ENCODE measurements at regions not wholly inside any gene's neighbourhood (a gene's known extent, or its start where the extent isn't known, plus 50 kb on each side); places are given as distances from the start of the nearest gene placed in this dataset.

- no peak for ATAC-seq (replicated peaks in 1 of 2)
- Mint-ChIP-seq H3K9me3 (peaks cover 2% of the 10 kb centered on the region in 2 donors), H3K4me1 (ENCODE audit: low read depth) (no peaks in the 10 kb centered on the region), H3K27me3 (ENCODE audit: low read depth) (no peaks in the 10 kb centered on the region), H3K4me3 (no peak overlapping the region), H3K36me3 (ENCODE audit: insufficient read depth in 2 of 2) (no peaks in the 10 kb centered on the region), H3K27ac (no peak overlapping the region)
- DNase-seq: no peak
Observed at GRCh38 chr7:49371771-49372170, 401.7 kb upstream of the VWC2 start.

DNA sequence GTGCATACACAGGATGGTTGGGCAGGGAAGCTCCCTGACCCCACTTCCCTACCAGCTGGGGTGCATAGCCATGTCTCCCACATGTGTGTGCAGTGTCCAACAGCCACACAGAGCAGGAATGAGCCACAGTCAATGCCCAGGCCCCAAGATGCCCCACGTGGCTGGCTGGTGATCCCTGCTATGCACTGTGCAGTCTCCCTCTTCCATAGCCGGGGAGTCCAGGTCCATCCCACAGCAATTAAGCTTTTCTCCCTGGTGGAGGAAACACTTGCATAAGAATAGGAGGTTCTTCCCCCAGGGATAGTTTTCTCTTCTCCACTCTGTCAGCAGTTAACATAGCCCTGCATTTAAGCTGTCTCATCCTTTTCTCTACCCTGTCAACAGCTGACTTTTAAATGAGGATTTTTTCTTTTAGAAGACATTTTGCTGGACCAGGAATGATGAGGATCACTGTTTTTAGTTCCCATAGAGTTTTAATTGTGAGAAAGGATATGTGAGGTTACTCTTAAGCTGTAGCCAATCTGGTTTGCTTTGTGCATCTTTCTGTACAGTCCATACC is 396.5 kb upstream of the VWC2 start:
- Mint-ChIP-seq H3K27ac (no peak overlapping the region), H3K36me3 (ENCODE audit: insufficient read depth in 2 of 2) (no peaks in the 10 kb centered on the region), H3K27me3 (ENCODE audit: low read depth) (no peaks in the 10 kb centered on the region), H3K4me3 (no peak overlapping the region), H3K4me1 (ENCODE audit: low read depth) (no peaks in the 10 kb centered on the region), H3K9me3 (peaks cover 0 to 2% of the 10 kb centered on the region in 2 donors)
- ATAC-seq (replicated peaks in 1 of 2) (no peak), DNase-seq (no peak)

GRCh38 chr7:49386792-49387191 is 386.6 kb upstream of the VWC2 start:
- H3K27ac Mint-ChIP-seq: no peak overlapping the region
- H3K27me3 Mint-ChIP-seq (ENCODE audit: low read depth): no peaks in the 10 kb centered on the region
- H3K36me3 Mint-ChIP-seq (ENCODE audit: insufficient read depth in 2 of 2): no peaks in the 10 kb centered on the region
- DNase-seq: no peak
- H3K4me1 Mint-ChIP-seq (ENCODE audit: low read depth): no peaks in the 10 kb centered on the region
- no peak overlapping the region for H3K4me3 Mint-ChIP-seq
- no peak for ATAC-seq (replicated peaks in 1 of 2)
- peaks cover 2 to 10% of the 10 kb centered on the region in 2 donors for H3K9me3 Mint-ChIP-seq

DNA sequence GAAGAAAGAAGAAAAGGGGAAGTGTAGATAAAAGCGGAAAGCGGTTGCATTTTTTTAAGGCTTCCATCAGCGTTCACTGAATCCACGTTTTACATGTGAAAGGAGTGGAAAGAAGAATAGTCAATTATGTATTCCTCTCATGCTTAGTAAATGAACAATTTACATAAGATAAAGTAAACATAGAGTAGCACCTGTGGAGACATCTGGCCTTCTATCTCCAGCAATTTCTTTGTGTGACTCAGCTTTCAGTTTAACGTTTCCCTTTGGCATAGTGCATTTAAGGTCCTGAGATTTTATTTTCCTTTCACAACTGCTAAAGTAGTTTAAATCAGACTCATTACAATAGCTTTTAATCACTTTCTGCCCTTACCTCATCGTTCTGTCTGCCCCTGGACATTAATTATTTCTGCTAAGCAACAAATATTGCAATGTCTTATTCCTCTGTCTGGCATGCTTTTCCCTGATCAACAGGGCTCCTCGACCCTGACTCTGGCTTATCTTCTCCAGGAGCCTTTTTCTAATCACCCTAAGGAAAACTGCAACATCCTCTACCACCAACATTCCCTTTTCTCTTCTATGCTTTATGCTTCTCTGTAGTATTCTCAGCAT is 383.5 kb upstream of the VWC2 start:
- H3K9me3 Mint-ChIP-seq: peaks cover 1 to 8% of the 10 kb centered on the region in 2 donors
- H3K27me3 Mint-ChIP-seq (ENCODE audit: low read depth): no peaks in the 10 kb centered on the region

GRCh38 chr7:49396229-49396628 is 377.2 kb upstream of the VWC2 start:
- Mint-ChIP-seq H3K27ac (no peak overlapping the region), H3K36me3 (ENCODE audit: insufficient read depth in 2 of 2) (no peaks in the 10 kb centered on the region), H3K27me3 (ENCODE audit: low read depth) (no peaks in the 10 kb centered on the region), H3K9me3 (no peaks in the 10 kb centered on the region), H3K4me1 (ENCODE audit: low read depth) (no peaks in the 10 kb centered on the region), H3K4me3 (no peak overlapping the region)
- no peak for DNase-seq
- no peak for ATAC-seq (replicated peaks in 1 of 2)

More for the DNA sequence above, 383.5 kb upstream of the VWC2 start:
- Mint-ChIP-seq H3K4me1 (ENCODE audit: low read depth) (no peaks in the 10 kb centered on the region), H3K36me3 (ENCODE audit: insufficient read depth in 2 of 2) (no peaks in the 10 kb centered on the region), H3K27ac (no peak overlapping the region), H3K4me3 (no peak overlapping the region)
- no peak for DNase-seq
- ATAC-seq (replicated peaks in 1 of 2): no peak

DNA sequence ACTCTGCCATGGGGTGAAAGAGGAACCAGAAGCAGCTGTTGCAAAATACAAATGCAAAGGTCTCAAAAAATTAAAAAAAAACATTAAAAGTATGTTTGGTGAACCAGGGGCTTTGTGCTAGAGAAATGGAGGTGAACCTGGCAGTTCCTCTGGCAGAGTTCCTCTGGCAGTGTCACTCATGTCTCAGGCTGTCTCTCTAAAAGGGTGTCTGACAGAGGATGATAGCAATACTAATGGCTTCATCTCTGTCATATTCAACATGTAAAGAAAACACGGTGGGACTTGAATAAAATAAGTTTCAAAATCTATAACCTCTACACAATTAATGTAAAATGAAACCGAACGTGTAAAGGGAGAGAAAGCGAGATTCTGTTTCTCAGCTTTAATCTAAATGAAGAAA is 375.7 kb upstream of the VWC2 start:
- Mint-ChIP-seq H3K27ac (no peak overlapping the region), H3K4me3 (no peak overlapping the region), H3K36me3 (ENCODE audit: insufficient read depth in 2 of 2) (no peaks in the 10 kb centered on the region), H3K27me3 (ENCODE audit: low read depth) (no peaks in the 10 kb centered on the region), H3K4me1 (ENCODE audit: low read depth) (no peaks in the 10 kb centered on the region), H3K9me3 (peaks cover 1 to 2% of the 10 kb centered on the region in 2 donors)
- ATAC-seq (replicated peaks in 1 of 2) (no peak), DNase-seq (no peak)

DNA sequence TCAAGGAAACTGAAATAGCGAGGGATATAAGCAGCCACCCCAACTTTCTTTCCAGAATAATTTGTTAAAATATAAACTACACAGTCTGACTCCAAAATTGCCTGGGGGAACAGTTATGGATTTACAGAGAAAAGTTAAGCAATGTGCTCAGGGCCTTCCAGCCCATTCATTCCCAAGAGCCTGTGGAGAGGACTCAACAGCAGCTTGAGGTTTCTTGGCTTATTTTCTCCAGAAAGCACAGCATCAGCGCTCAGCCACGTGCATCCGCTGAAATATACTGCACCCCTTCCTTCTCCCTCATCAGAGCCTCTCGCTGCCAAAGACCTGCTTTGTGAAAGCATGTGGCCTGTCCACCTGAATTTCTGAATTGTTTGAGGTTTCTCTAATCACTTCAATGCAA is 375.2 kb upstream of the VWC2 start:
- H3K27me3 Mint-ChIP-seq (ENCODE audit: low read depth): no peaks in the 10 kb centered on the region
- peaks cover 1 to 2% of the 10 kb centered on the region in 2 donors for H3K9me3 Mint-ChIP-seq
- no peaks in the 10 kb centered on the region for H3K4me1 Mint-ChIP-seq (ENCODE audit: low read depth)
- no peak overlapping the region for H3K4me3 Mint-ChIP-seq
- no peaks in the 10 kb centered on the region for H3K36me3 Mint-ChIP-seq (ENCODE audit: insufficient read depth in 2 of 2)
- ATAC-seq (replicated peaks in 1 of 2) (no peak), DNase-seq (no peak)
- no peak overlapping the region for H3K27ac Mint-ChIP-seq

- no peak for DNase-seq
- no peak overlapping the region for H3K4me3 Mint-ChIP-seq
Observed at GRCh38 chr7:49398746-49399145, 374.7 kb upstream of the VWC2 start.

GRCh38 chr7:49400891-49401550 is 372.4 kb upstream of the VWC2 start:
- Mint-ChIP-seq H3K27me3 (ENCODE audit: low read depth) (no peaks in the 10 kb centered on the region), H3K27ac (no peak overlapping the region), H3K36me3 (ENCODE audit: insufficient read depth in 2 of 2) (no peaks in the 10 kb centered on the region), H3K4me3 (no peak overlapping the region), H3K9me3 (peaks cover 1 to 2% of the 10 kb centered on the region in 2 donors), H3K4me1 (ENCODE audit: low read depth) (no peaks in the 10 kb centered on the region)
- no peak for DNase-seq
- no peak for ATAC-seq (replicated peaks in 1 of 2)

More at GRCh38 chr7:49398746-49399145, 374.7 kb upstream of the VWC2 start:
- Mint-ChIP-seq H3K27me3 (ENCODE audit: low read depth) (no peaks in the 10 kb centered on the region), H3K9me3 (peaks cover 1 to 2% of the 10 kb centered on the region in 2 donors), H3K27ac (no peak overlapping the region), H3K36me3 (ENCODE audit: insufficient read depth in 2 of 2) (no peaks in the 10 kb centered on the region), H3K4me1 (ENCODE audit: low read depth) (no peaks in the 10 kb centered on the region)
- ATAC-seq (replicated peaks in 1 of 2): no peak

GRCh38 chr7:49403844-49404243 is 369.6 kb upstream of the VWC2 start:
- Mint-ChIP-seq H3K9me3 (peaks cover 1 to 2% of the 10 kb centered on the region in 2 donors), H3K4me3 (no peak overlapping the region), H3K4me1 (ENCODE audit: low read depth) (no peaks in the 10 kb centered on the region), H3K27ac (no peak overlapping the region), H3K36me3 (ENCODE audit: insufficient read depth in 2 of 2) (no peaks in the 10 kb centered on the region), H3K27me3 (ENCODE audit: low read depth) (no peaks in the 10 kb centered on the region)
- no peak for ATAC-seq (replicated peaks in 1 of 2)
- DNase-seq: no peak

DNA sequence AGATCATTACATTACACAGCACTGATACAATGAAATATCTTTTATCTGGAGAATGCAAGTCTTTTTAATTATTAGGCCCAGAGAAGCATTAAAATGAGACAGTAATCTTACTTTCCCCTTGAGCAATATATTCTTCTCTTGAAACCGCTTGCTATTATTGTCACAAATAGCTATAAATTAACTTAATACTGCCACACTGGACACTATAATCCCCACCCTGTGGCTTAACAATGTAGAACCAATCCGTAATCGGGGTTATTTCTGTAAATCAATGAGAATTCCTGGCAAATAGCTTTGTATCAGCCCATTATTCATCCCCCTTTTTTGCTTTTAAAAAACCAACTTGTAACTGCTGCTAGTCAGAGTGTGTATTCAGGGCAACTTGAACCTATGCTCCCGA is 366.2 kb upstream of the VWC2 start:
- Mint-ChIP-seq H3K4me3 (no peak overlapping the region), H3K27me3 (ENCODE audit: low read depth) (no peaks in the 10 kb centered on the region), H3K4me1 (ENCODE audit: low read depth) (no peaks in the 10 kb centered on the region), H3K9me3 (peaks cover 0 to 2% of the 10 kb centered on the region in 2 donors), H3K36me3 (ENCODE audit: insufficient read depth in 2 of 2) (no peaks in the 10 kb centered on the region), H3K27ac (no peak overlapping the region)
- ATAC-seq (replicated peaks in 1 of 2): no peak
- DNase-seq: no peak

DNA sequence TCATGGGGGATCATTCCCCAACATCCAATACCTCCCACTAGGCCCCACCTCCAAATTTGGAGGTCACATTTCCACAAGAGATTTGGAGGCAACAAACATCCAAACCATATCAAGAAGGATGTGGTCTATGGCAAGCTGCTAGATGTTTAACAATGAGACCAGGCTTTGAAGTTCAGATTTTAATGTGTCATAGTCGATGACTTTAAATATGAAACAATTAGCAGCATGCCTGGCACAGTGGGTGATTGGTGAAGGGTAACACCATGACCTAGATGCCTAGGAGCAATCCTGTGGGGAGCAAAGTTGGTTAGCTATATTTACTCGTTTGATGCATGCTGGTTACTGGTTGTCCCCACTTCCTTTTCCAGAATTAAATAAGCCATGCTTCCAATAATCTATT is 356.4 kb upstream of the VWC2 start:
- no peak overlapping the region for H3K4me3 Mint-ChIP-seq
- no peak overlapping the region for H3K27ac Mint-ChIP-seq
- H3K9me3 Mint-ChIP-seq: peaks cover 3 to 6% of the 10 kb centered on the region in 2 donors
- H3K27me3 Mint-ChIP-seq (ENCODE audit: low read depth): no peaks in the 10 kb centered on the region
- ATAC-seq (replicated peaks in 1 of 2) (no peak), DNase-seq (no peak)
- H3K36me3 Mint-ChIP-seq (ENCODE audit: insufficient read depth in 2 of 2): no peaks in the 10 kb centered on the region
- H3K4me1 Mint-ChIP-seq (ENCODE audit: low read depth): no peaks in the 10 kb centered on the region

GRCh38 chr7:49418963-49419362 is 354.5 kb upstream of the VWC2 start:
- Mint-ChIP-seq H3K36me3 (ENCODE audit: insufficient read depth in 2 of 2) (no peaks in the 10 kb centered on the region), H3K27me3 (ENCODE audit: low read depth) (no peaks in the 10 kb centered on the region), H3K4me3 (no peak overlapping the region), H3K27ac (no peak overlapping the region), H3K9me3 (peaks cover 3 to 6% of the 10 kb centered on the region in 2 donors), H3K4me1 (ENCODE audit: low read depth) (no peaks in the 10 kb centered on the region)
- DNase-seq: no peak
- no peak for ATAC-seq (replicated peaks in 1 of 2)

GRCh38 chr7:49422564-49422963 is 350.9 kb upstream of the VWC2 start:
- no peaks in the 10 kb centered on the region for H3K36me3 Mint-ChIP-seq (ENCODE audit: insufficient read depth in 2 of 2)
- H3K9me3 Mint-ChIP-seq: peaks cover 0 to 2% of the 10 kb centered on the region in 2 donors
- DNase-seq: no peak
- no peak for ATAC-seq (replicated peaks in 1 of 2)
- H3K27me3 Mint-ChIP-seq (ENCODE audit: low read depth): no peaks in the 10 kb centered on the region
- no peak overlapping the region for H3K27ac Mint-ChIP-seq
- no peaks in the 10 kb centered on the region for H3K4me1 Mint-ChIP-seq (ENCODE audit: low read depth)
- no peak overlapping the region for H3K4me3 Mint-ChIP-seq
